Loucy (cell line): ENCODE measurements at regions not wholly inside any gene's neighbourhood (a gene's known extent, or its start where the extent isn't known, plus 50 kb on each side); places are given as distances from the start of the nearest gene placed in this dataset.

Source experiments
- CTCF ChIP-seq: fragments of 200-600 bp; sonication (generic); conservative IDR thresholded peaks from 2 replicates; pipeline ENCODE4 v1.5.1; 2014; ENCODE audit warnings: mild to moderate bottlenecking, antibody characterized with exemption, low read length
- EZH2phosphoT487 ChIP-seq: fragments of 200-600 bp; IDR thresholded peaks from 2 replicates; pipeline ENCODE4 v1.6.1; 2018; ENCODE audit warnings: antibody characterized with exemption, mild to moderate bottlenecking, moderate library complexity, borderline replicate concordance

GRCh38 chr15:61336026-61336638 is 107.0 kb upstream of the RORA start:
- TF ChIP-seq CTCF (no peak), EZH2phosphoT487 (no peak)
